Vagina (tissue), 2 donors: ENCODE measurements at regions not wholly inside any gene's neighbourhood (a gene's known extent, or its start where the extent isn't known, plus 50 kb on each side); places are given as distances from the start of the nearest gene placed in this dataset.

ENCODE experiments used
- POLR2AphosphoS5 ChIP-seq, 2 donors: sonication (generic); formaldehyde crosslinking; IDR thresholded peaks; one replicate each; pipeline ENCODE4 v1.9.0; 2017; ENCODE audit warnings: antibody characterized with exemption in 2 of 2, mild to moderate bottlenecking in 2 of 2, low read depth in 1 of 2; ENCODE audit not compliant: insufficient read depth in 1 of 2
- TF ChIP-seq, protein P1 (sequence below), 3 experiments: fragments of 450-650 bp in 2 of 3; fragments of 200-600 bp in 1 of 3; sonication (generic) in 1 of 3; IDR thresholded peaks; one replicate each; pipeline ENCODE4 v1.5.1; 2017 to 2019; ENCODE audit warnings: antibody characterized with exemption in 3 of 3, mild to moderate bottlenecking in 2 of 3, moderate library complexity in 2 of 3

DNA sequence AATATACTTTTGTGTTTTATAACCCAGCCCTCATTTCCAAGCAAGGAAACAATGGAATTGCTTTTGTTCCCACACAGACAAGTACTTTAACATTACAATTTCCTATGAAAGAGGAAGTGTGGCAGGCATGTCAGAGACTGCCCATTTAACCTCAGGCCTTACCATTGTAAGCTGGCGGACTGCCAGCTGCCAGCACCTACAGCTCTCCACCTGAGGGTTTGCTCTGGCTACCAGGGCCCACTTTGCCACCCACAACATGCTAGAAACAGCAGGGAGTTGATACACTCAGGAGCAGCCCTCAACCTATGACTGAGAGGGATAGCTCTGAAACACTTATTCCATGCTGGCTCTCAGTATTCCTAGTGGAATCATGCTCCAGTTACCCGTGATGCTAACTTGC is 152.3 kb upstream of the PRDX4 start:
- TF ChIP-seq, protein P1, sequence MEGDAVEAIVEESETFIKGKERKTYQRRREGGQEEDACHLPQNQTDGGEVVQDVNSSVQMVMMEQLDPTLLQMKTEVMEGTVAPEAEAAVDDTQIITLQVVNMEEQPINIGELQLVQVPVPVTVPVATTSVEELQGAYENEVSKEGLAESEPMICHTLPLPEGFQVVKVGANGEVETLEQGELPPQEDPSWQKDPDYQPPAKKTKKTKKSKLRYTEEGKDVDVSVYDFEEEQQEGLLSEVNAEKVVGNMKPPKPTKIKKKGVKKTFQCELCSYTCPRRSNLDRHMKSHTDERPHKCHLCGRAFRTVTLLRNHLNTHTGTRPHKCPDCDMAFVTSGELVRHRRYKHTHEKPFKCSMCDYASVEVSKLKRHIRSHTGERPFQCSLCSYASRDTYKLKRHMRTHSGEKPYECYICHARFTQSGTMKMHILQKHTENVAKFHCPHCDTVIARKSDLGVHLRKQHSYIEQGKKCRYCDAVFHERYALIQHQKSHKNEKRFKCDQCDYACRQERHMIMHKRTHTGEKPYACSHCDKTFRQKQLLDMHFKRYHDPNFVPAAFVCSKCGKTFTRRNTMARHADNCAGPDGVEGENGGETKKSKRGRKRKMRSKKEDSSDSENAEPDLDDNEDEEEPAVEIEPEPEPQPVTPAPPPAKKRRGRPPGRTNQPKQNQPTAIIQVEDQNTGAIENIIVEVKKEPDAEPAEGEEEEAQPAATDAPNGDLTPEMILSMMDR (IDR thresholded peaks at IDR 0.05), result no peak
- no peak for TF ChIP-seq POLR2AphosphoS5 (IDR thresholded peaks at IDR 0.05; ENCODE audit: insufficient read depth in 1 of 2, low read depth in 1 of 2)
